RCC 7860 (cell line): ENCODE measurements at regions not wholly inside any gene's neighbourhood (a gene's known extent, or its start where the extent isn't known, plus 50 kb on each side); places are given as distances from the start of the nearest gene placed in this dataset.
A peak's percentile ranks its signal among the peaks of the same experiment; 100 is the strongest.

Experiments
- DNase-seq: peaks from one replicate; pipeline ENCODE4 v3.0.0-alpha.2; 2015; ENCODE audit warnings: low spot score
- FAIRE-seq: peaks from 2 replicates; lab custom pipeline; 2012; peaks lifted over from hg19 to GRCh38; lab: Jason Lieb, UNC

DNA sequence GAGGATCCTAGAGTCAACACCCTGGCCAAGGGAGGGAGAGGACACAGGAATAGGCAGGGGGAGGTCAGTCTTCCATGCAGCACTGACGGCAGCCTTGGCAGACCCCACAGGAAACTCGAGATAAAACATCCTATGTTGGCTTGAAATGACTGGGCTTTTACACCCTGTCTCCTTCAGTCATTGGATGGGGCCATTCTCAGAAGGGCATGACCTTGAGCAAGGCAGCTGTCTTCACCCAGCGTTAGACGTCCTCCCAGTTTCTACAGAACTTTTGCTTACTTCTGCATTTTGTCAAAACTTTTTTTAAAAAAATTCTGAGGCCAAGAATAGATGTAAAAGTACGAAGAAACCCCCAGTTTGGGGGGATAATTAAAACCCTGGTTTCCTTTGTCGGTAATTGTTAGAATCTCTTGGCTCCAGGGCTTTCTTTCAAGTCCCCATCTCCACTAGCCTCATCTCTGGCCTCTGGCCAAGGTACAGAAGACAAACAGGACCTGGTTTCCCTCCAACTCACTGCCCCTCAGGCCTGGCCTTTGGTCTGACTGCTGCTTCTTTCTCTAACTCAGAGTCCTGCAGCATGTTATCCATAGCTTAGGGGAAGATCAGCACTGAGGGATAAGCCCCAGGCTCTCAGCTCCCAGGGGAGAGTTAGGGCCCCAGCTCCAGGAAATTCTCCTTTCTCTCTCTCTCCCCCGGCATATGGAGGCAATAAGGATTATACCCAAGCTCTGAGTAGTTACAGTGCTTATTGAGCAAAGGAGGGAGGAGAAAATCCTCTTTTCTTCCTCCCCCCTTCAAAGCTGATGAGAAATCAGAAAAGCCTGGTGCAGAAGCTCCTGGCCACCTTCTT is 51.6 kb upstream of the KCND3 start:
- DNase-seq = no peak
- FAIRE-seq = no peak

DNA sequence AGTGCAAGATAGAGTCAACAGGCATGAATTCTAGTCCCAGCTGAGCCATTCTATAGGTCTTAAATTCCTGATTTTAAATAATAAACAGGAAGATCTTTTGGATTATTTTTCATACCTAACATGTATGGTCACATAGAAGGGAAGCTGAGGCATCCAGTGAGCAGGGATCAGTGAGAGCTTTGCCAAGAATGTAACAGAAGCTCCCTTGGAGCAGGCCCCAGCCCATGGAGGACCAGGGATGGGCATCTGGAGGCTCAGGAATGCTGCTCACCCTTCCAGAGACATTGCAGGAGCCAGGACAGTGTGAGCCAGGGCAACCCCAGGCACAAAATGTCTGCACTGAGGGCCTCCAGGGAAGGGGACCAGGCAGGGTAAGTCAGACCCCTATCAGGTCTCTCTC is 54.4 kb upstream of the KCND3 start:
- DNase-seq (no peak), FAIRE-seq (no peak)

DNA sequence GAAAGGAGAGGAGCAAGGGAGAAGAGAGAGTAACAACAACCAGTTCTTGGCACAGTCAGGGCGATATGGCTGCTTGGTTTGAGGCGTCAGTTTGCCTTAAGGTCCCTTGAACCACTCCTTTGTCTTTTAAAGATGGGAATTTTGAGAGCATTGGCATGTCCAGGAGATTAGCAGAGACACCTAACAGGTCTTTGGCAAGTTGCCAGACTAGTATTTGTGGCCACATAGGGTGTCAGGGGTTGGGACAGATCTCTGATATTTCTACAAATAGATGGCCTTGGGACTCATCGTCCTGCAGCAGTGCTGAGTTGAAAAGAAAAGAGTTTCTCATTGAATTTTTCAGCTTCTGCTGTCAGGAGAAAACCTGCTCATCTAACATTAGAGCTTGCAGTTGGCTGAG is 55.3 kb upstream of the KCND3 start:
- FAIRE-seq = no peak
- no peak for DNase-seq

DNA sequence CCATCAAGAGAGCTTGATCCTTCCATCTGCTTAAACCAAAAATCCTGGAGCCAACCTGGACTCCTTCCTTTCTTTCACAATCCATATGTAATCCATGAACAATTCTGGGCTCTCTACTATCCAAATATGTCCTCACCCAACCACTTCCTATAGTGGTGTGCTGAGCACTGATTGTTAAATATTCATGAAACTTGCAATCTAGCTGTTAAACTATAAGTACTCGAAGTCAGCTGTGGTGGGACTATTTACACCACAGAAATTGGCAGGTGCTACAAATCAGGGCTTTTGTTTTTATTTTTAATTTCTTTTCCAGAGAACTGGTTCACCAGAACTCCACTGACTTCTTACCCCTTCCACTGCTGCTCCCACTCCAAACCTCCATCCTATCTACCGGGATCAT is 57.2 kb upstream of the KCND3 start:
- no peak for FAIRE-seq
- DNase-seq = no peak

DNA sequence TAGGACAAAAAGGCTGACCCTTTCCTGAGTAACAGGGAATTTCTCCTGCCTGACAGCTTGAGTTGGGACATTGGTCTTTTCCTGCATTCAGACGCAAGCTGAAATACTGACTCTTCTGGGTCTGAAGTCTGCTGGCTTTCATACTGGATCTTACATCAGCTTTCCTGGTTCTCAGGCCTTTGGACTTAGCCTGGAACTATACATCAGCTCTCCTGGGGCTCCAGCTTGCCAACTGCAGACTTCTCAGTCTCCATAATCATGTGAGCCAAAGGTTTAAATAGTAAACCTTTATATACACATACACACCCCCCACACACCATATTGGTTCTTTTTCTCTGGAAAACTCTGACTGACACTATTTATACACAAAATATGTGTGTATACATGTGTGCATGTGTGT is 59.0 kb upstream of the KCND3 start:
- DNase-seq (no peak), FAIRE-seq (no peak)

DNA sequence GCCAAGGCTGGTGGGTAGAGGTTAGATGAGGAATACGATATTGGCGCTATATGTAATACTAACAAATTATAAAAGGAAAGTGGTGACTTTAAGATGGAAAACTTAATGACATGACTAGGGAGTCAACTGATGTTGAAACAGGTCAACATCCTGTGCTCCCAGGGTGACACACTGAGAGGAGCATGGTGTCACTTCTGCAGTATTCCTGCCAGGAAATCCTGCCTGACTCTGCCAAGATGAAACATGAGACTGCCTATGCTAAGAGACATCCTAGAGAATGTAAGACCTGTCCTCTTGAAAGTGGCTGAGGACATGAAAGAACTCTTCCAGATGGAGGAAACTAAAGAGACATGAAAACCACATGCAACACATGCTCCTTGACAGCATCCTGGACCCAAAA is 65.0 kb upstream of the KCND3 start:
- no peak for FAIRE-seq

DNA sequence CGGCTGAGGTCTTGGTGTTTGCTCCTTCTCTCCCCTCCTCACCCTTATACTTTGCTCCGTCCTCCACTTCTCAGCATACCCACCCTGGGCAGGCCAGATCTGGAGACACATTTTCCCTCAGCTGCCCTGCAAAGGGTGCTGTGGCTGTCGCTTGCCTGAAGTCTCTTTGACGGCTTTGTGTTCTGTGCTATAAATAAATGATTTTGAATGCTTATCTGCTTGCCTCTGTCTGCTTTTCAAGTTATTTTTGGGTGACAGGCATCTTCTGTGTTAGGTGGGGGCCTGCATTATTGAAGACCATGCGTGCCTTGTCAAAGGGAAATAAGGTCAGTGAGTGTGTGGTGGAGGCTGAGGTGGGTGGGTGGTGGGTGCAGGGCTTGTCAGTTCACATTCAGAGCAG is 66.9 kb upstream of the KCND3 start:
- FAIRE-seq (no peak), DNase-seq (no peak)

More for the DNA sequence above, 65.0 kb upstream of the KCND3 start:
- DNase-seq = no peak

DNA sequence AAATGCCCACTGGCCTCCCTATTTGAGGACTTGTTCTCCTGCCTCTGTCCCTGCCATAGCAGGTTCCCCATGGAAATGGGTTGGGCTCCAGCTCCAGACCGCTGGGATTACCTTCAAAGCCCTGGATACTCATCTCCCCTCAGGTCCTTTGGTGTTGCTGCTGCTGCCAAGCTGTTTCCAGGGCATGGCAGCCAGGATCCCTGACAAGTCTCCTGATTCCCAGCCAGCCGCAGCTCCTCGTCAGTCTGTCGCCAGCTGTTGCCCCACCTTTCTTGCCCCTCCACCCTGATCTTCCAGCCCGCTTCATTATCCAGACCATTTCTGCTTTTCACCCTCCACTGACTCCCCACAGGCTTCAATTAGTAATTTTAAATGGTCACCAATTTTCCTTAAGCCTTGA is 68.3 kb upstream of the KCND3 start:
- FAIRE-seq = no peak
- DNase-seq = no peak

DNA sequence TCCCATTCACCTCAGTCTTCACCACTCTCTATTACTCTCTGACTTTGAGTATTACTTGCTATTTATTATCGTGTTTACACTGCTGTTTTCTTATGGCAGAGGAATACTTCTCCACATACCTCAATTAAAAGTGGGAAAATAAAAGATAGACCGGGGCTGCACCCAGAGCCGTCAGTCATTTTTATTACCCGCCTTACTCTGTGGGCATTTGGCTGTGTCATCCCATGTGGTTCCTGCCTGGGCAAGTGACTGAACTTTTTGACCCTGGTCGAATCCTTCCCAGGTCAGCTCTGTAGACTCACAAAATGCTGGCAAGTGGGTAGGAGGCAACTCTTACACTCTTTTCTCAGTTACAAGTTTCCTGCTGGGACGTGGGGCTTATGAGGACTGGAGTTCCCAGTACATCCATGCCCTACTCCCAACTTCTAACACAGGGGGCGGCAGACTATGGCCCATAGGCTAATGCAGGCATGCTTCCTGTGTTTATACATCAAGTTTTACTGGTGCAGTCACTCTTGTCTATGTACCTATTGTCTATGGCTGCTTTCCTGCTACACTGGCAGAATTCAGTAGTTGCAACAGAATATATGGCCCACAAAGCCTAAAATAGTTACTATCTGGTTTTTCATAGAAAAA is 69.5 kb upstream of the KCND3 start:
- DNase-seq (no peak), FAIRE-seq (no peak)

DNA sequence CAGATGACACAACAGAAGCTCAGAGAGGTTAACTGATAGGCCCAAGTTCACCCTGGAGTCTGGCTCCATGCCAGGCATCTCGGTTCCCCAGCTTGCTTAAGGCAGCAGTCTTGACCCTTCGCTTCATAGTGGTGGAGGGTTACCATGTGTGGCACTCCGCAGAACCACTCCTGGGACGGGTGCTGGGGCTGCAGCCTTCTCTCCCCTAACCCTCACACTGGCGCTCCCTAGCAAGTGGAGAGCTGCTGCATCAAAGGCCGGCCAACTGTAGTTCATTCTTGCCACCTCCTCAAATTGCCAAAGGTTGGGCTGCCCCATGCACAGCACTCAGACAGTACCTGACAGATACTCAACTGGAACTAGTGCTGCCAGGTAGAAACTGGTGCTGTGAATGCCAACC is 70.2 kb upstream of the KCND3 start:
- FAIRE-seq = no peak

DNA sequence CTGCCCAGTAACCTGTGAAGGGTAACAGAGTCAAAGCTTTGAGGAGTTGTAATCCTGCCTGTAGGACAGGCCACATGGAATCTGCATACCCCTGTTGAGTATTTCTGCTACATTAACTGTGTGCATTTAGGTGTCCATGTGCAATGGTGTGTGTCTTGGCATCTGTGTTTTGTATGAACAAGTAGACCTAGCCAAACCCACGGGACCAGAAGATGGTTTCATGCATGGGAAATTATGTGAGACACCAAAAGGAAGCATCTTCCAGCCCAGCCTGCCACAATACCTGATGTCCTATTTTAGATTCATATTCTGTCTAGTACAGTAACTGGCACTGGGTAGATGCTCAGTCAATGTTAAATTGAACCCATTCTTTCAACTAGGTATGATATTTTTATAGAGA is 70.8 kb upstream of the KCND3 start:
- no peak for DNase-seq
- no peak for FAIRE-seq

More for the DNA sequence above, 70.2 kb upstream of the KCND3 start:
- DNase-seq = no peak

DNA sequence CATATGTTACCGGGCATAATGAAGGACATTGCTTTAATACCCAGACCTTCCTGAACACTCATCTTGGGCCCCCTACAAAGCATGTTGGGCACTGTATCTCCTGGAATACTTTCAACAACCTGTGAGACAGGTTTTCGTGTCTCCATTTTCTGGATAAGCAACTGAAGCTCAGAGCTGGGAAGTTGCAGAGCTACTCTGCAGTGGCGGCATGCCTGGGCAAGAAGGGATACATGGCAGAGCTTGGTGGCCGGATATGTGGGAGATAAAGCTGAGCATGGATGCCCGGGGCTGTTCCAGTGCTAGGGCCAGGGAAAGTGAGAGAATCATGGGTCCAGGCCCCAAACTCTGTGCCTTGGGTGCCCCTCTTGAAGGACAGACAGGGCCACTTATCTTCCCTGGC is 71.6 kb upstream of the KCND3 start:
- FAIRE-seq (no peak), DNase-seq (no peak)

DNA sequence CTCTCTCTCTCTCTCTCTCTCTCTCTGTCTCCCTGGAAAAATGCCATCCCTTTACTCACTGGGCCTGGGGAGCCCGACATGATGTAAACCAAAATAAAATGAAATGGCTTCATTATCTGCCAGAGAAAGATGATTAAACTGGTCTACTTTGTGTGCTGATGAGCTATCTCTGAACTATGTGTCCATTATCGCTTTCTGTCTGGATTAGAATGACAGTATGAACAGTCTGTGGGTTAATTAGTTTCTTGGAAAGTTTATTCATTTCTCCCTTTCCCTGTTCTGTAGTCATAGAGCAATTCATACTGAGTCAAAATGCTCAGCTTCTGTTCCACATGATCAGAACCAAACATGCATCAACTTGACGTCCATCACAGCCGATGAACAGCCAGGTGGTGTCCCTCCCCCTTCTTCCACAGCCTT is 72.4 kb upstream of the KCND3 start:
- FAIRE-seq = no peak
- DNase-seq = peak; percentile 8

DNA sequence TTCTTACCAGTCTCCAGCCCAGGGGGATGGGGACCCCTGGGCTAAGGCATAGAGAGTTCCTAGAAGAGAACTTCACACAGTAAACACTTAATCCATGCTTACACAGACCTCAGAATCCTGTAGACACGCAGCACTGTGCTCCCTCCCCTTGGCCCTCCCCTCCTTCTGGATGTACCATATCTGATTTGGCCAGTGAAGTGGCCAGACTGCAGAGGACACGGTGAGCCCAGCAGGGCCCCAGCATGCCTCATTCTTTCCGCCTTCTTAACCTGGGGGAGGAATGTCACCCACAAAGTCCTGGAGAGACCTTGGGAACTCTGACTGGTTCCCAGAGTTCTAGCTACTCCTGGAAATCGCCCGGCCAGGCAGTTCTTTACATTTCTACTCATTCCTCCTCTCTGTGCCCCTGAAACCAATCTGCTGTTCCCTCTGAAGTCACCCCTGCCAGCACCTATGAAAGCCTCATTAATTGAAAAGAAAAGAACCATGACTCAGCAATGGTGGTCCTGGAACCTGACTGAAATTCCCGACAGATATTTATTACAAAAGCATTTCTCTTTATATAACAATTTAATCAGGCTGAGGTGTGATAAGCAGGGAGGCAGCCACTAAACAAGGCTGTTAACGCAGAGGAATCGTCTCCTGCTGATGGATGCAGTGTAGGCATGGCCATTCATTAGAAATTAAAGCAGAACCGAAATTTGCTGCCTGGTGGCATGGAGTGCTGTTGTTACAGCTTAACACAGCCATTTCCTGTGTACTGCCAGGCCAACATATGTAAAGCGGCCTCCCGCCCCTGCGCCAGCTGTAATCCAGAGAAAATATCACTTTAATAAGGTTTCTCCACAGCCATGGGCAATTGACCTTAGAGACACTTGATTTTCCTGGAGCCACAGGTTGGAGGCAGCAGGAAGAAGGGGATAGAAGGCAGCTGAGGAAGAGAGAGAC is 74.6 kb upstream of the KCND3 start:
- FAIRE-seq (no peak), DNase-seq (no peak)

DNA sequence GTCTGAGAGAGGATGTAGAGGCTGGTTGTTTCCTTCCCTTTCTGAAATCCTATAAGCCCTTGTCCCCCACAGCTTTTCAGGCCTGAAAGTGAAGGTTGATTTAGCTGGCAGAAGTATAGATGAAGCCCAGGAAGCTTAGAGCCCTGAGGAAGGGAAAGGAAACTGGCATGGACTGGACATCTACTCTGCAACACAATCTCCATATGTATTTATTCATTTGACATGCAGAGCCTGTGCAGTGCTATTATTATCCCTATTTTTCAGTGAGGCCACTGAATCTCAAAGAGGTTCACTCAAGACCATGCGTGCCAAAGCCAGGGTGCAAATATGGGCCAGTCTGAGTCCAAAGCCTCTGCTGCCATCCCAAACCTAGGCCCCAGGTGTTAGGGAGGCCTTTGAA is 78.5 kb upstream of the KCND3 start:
- no peak for DNase-seq
- FAIRE-seq = no peak

DNA sequence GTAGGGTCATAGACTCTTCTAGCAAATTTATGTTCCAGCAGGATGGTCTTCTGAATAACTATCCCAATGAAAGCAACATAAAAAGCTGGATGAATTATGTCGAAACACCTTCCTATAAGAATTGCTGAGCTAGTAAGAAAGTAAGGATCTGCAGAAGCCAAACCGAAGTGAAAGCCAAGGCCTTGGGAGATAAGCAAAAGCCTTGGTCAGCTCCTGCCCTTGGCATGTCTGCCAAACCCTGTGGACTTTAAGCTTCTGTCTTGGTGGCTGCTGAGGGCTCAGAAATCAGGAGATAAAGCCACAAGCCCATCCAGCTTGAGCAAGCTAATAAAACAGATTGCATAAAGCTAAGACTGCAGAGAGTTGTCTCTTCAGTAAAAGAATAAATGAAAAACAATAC is 81.2 kb upstream of the KCND3 start:
- DNase-seq = no peak
- FAIRE-seq = no peak

DNA sequence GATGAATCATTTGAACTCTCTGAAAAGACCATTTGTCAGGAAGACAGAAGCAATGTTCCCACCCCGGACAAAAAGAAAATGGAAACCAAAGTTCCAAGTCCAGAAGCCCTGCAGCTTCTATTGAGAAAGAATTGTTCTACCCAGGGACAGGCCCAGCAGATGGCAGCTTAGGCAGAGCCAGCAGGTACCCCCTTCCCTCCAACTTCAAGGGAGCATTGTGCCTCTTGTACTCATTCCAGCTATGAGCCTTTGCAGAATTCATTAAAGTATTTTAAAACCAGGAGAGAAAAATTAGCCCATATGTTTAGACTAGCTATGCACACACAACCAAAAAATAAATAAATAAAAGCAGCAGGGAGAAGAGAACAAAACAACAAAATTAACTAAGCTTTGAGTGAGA is 85.2 kb upstream of the KCND3 start:
- DNase-seq (no peak), FAIRE-seq (no peak)

DNA sequence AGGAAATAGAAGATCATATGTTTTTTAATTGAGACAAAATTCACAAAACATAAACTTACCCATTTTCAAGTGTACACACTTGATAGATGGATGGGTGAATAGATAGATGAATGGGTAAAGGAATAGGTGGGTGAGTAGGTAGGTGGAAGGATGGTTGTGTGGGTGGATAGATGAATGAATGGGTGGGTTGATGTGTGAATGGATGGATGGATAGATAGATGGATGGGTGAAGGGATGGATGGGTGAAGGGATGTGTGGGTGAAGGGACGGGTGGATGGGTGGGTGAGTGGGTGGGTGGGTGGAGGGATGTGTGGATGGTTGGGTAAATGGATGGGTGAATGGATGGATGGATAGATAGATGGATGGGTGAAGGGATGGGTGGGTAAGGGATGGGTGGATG is 86.1 kb upstream of the KCND3 start:
- no peak for FAIRE-seq

DNA sequence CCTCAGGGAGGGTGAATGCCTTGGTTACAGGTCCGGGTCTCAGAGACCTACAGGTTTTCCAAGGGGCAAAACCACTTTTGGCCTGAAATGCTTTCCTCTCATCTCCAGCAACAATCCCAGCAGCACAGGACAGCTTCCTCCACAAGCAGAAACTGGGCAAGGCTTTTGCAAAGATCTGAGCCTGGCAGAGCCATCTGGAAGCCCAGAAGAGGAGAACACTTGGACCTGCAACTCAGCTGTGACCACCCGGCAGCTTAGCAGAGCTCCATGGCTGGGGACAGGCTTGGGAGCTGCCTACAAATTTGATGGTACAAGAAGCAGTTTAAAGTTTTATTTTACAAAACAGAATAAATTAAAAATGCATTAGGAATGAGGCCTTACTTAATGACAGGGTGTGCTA is 90.0 kb upstream of the KCND3 start:
- FAIRE-seq (no peak), DNase-seq (no peak)

More for the DNA sequence above, 86.1 kb upstream of the KCND3 start:
- DNase-seq = no peak

DNA sequence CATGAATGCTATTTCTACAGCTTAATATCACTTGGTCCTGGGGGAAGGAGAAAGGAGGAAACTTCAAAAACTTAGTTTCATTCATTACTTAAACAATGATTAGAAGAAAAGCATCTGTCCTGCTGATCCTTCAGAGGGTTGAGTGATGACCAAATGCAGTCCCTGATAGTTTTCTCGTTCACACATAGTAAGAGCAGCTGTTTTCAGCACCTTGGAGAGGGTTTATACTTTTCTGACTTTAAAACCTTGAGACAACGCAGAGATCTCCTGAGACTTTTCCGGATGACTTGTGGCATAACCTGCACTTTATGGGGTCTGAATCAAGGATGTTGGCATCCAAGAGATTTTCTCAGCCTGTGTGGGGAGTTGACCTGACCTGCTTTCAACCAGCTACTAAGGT is 94.0 kb upstream of the KCND3 start:
- FAIRE-seq (no peak), DNase-seq (no peak)

DNA sequence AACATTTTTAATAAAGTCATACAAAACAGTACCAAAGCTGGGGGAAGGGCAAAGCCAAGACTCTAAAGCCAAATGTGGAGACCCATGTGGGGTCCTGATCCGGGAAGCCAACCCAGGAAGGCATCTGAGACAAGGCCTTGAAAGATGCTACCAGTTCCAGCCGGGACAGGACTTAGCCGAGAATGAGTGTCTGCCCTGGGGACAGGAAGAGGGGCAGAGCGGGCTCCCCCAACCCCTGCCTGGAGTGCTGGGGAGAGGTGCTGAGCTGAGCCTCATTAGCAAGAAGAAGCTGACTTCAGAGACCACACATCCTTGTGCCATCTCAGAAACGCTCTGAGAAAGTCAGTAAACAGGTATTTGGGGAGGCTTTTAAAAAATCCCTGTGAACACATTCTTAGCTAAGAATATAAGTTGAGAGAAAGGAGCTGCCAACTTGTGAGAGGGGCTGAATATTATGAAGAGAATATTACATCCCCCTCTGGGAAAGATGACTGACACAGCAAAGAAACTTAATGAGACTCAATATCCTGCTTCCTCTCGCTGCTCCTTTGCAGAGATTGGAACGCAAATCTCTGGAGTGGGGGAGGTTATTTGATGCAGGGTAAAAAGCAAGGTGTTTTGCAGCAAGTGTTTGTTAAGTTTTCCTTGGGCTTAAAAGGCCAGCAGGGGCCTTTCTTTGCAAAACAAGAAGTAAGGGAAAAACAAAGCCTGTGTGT is 103.3 kb upstream of the KCND3 start:
- DNase-seq = no peak
- no peak for FAIRE-seq
